GM18519 (cell line): ENCODE measurements at regions not wholly inside any gene's neighbourhood (a gene's known extent, or its start where the extent isn't known, plus 50 kb on each side); places are given as distances from the start of the nearest gene placed in this dataset.
"Not testable (repeated sequence)": the region's sequence is repeated elsewhere in the genome, so short reads cannot be mapped to it uniquely, and the experiment has no call there.

Experiments
- ATAC-seq: cut with Tn5 transposase; IDR thresholded peaks from one replicate; pipeline ENCODE4 v1.9.1; 2021; ENCODE audit warnings: mild to moderate bottlenecking, moderate library complexity; ENCODE audit not compliant: unreplicated experiment, low FRiP score

DNA sequence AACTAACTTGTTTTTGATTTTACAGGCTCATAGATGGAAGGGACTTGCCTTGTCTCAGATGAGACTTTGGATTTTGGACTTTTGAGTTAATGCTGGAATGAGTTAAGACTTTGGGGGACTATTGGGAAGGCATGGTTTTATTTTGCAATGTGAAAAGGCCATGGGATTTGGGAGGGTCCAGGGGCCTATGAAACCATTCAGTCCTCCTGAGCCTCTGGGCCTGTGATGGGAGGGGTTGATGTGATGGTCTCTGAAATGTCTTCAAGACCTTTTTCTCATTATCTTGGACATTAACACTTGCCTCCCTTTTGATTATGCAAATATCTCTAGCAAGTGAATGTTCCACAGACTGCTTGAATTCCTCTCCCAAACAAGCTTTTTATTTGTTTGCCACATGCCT lies 346.0 kb upstream of the DIPK2B start:
- ATAC-seq, result not testable (repeated sequence)

- ATAC-seq, result no peak
Measured at GRCh38 chrX:45540181-45540580, 339.5 kb upstream of the DIPK2B start.

DNA sequence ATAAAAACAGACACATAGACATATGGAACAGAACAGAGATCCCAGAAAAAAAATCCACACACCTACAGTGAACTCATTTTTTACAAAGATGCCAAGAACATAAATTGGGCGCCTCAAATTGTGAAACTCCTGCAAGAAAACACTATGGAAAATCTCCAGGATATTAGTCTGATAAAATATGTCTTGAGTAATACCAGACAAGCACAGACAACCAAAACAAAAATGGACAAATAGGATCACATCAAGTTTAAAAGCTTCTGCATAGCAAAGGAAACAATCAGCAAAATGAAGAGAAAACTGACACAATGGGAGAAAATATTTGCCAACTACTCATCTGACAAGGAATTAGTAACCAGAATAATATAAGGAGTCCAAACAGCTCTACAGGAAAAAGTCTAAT lies 337.3 kb upstream of the DIPK2B start:
- no peak for ATAC-seq

- no peak for ATAC-seq
Measured at GRCh38 chrX:45527834-45528233, 327.2 kb upstream of the DIPK2B start.

- ATAC-seq, result no peak
Measured at GRCh38 chrX:45524805-45525204, 324.1 kb upstream of the DIPK2B start.

- ATAC-seq, result no peak
Measured at GRCh38 chrX:45524296-45524695, 323.6 kb upstream of the DIPK2B start.

- ATAC-seq, result no peak
Measured at GRCh38 chrX:45518552-45518951, 317.9 kb upstream of the DIPK2B start.

GRCh38 chrX:45517090-45517973 lies 316.7 kb upstream of the DIPK2B start:
- no peak for ATAC-seq

- ATAC-seq, result no peak
Measured at GRCh38 chrX:45515262-45516215, 314.9 kb upstream of the DIPK2B start.

DNA sequence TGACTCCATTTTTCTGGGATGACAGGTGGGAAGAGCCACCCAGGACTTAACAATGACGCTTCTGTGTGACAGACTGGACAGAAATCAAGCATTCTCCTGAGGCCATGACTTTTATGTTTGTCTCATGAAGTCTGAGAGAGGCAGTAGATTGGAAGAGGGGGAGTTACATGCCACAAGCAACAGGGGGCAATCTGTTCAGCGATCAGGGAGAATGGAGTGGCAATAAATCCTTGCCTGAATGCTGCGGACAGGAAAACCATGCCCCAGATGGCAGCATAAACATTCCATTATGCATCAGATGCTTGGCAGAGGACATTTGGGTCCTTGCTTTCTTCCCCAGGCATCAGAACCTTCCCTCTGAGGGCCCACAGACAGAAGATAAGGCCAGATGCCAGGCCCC lies 312.4 kb upstream of the DIPK2B start:
- no peak for ATAC-seq

DNA sequence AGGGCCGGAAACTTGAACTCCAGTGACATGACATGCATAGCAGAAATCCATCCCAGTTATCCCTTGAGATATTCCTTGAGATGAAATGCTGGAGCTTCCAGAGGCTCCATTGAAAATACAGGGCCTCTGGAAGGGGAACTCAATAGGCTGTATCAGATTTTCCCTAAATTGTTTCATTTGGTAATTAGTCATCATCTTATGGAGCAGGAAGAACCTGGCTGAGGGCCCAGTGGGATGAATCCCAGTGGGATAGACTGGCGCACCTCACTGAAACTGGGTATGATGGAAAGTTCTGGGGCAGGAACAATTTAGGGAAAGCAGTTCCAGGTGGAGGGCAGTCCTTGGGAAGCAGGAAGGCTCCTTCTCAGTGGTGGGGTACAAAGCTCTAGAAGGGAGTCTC lies 307.8 kb upstream of the DIPK2B start:
- ATAC-seq, result no peak

GRCh38 chrX:45506149-45506730 lies 305.6 kb upstream of the DIPK2B start:
- no peak for ATAC-seq

- no peak for ATAC-seq
Measured at GRCh38 chrX:45505214-45505613, 304.5 kb upstream of the DIPK2B start.

- not testable (repeated sequence) for ATAC-seq
Measured at GRCh38 chrX:45503787-45504362, 303.2 kb upstream of the DIPK2B start.

- no peak for ATAC-seq
Measured at GRCh38 chrX:45502396-45502795, 301.7 kb upstream of the DIPK2B start.

DNA sequence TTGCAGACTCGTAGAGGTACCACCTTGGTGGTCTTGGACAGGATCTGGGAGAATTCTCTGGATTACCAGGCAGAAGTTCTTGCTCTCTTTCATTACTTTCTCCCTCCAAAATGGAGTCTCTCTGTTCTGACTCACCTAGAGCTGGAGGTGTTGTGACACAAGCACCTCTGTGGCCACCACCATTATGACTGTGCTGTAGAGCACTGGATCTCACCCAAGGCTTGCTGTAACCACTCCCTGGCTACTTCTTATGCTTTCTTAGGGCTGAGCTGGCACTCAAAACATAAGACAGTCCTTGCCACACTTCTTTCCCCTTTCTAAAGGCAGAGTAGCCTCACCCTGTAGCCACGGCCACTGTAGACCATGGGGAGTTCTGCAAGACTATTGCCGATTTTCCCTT lies 296.6 kb upstream of the DIPK2B start:
- no peak for ATAC-seq

- no peak for ATAC-seq
Measured at GRCh38 chrX:45485719-45486118, 285.0 kb upstream of the DIPK2B start.

- ATAC-seq, result no peak
Measured at GRCh38 chrX:45479835-45480422, 279.3 kb upstream of the DIPK2B start.

- ATAC-seq, result no peak
Measured at GRCh38 chrX:45479196-45479834, 278.6 kb upstream of the DIPK2B start.

- no peak for ATAC-seq
Measured at GRCh38 chrX:45472968-45473367, 272.3 kb upstream of the DIPK2B start.
